ENCODE measurements at regions not wholly inside any gene's neighbourhood (a gene's known extent, or its start where the extent isn't known, plus 50 kb on each side); places are given as distances from the start of the nearest gene placed in this dataset.
"Not testable (repeated sequence)": the region's sequence is repeated elsewhere in the genome, so short reads cannot be mapped to it uniquely, and the experiment has no call there.

DNA sequence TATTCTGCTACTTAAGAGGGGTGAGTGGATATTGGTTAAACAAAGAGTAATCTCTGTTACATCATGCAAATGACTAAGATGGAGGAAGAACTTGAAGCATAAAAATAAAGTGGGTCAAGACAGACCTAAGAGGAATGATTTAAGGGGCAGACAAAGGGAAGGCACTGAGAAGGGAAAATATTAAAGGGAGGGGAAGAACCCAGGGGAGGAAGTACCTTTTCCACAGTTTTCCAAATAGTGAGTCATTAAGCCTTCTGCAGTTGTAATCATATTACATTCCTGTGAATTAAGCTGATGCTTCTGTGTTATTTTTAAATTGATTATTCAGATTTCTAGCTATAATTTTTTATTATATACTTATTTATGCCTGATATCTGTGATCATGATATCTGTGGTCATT, 253.3 kb downstream of the CENPC start:
- no peak overlapping the region for H3K4me3 Mint-ChIP-seq
- H3K27me3 Mint-ChIP-seq (ENCODE audit: low read depth): no peaks in the 10 kb centered on the region
- H3K4me1 Mint-ChIP-seq: no peaks in the 10 kb centered on the region
- no peak overlapping the region for H3K27ac Mint-ChIP-seq
- peaks cover 11% of the 10 kb centered on the region for H3K9me3 Mint-ChIP-seq
- TF ChIP-seq CTCF (IDR thresholded peaks at IDR 0.05; ENCODE audit: unreplicated experiment in 3 of 3): no peak
- no peaks in the 10 kb centered on the region for H3K36me3 Mint-ChIP-seq (ENCODE audit: low read depth)

DNA sequence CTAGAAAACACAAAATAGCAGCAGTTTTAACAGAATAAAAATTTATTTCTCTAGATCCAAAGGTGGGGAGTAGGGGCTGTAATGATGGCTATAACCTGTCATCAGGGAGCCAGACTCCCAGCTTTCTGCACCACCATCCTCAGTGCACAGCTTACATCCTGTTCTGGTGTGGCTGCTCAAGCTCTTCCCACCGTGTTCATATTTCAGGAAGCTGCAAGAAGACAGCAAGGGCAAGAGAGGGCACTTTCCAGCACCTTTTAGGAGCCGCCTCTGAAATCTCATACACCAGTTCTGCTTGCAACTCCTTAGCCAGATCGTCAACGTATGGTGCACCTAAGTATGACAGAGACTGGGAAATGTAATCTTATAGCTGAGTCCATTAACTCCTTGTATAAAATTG, 253.7 kb downstream of the CENPC start:
- Mint-ChIP-seq H3K27me3 (ENCODE audit: low read depth) (no peaks in the 10 kb centered on the region), H3K4me1 (no peaks in the 10 kb centered on the region), H3K9me3 (peaks cover 11% of the 10 kb centered on the region), H3K4me3 (no peak overlapping the region), H3K27ac (no peak overlapping the region), H3K36me3 (ENCODE audit: low read depth) (no peaks in the 10 kb centered on the region)
- TF ChIP-seq CTCF (IDR thresholded peaks at IDR 0.05; ENCODE audit: unreplicated experiment in 3 of 3): no peak

DNA sequence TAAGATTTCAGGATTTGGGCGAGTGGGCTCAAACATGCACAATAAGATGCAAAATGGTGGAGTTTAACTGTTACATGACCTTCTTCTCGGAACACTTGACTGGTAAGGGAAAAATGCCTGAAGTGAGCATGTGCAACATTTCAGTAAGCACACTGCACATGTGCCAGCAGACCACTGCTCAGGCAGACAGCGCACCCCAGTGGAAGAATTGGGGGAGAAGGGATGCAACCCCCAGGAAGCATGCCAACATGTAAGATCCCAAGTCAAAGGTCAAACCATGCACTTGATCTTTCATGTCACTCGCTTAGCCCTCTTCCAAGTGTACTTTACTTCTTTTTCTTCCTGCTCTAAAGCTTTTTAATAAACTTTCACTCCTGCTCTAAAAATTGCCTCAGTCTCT, 256.3 kb downstream of the CENPC start:
- no peaks in the 10 kb centered on the region for H3K4me1 Mint-ChIP-seq
- H3K27ac Mint-ChIP-seq: no peak overlapping the region
- peak in 1 of 3 experiments; percentile 9 for TF ChIP-seq CTCF (IDR thresholded peaks at IDR 0.05; ENCODE audit: unreplicated experiment in 3 of 3)
- no peak overlapping the region for H3K4me3 Mint-ChIP-seq
- H3K27me3 Mint-ChIP-seq (ENCODE audit: low read depth): no peaks in the 10 kb centered on the region
- H3K9me3 Mint-ChIP-seq: peaks cover 11% of the 10 kb centered on the region
- H3K36me3 Mint-ChIP-seq (ENCODE audit: low read depth): no peaks in the 10 kb centered on the region

GRCh38 chr4:67286724-67287123, 258.6 kb downstream of the CENPC start:
- Mint-ChIP-seq H3K27me3 (ENCODE audit: low read depth) (no peaks in the 10 kb centered on the region), H3K27ac (no peak overlapping the region), H3K36me3 (ENCODE audit: low read depth) (no peaks in the 10 kb centered on the region), H3K4me1 (no peaks in the 10 kb centered on the region), H3K9me3 (peaks cover 11% of the 10 kb centered on the region), H3K4me3 (no peak overlapping the region)
- no peak for TF ChIP-seq CTCF (IDR thresholded peaks at IDR 0.05; ENCODE audit: unreplicated experiment in 3 of 3)

- Mint-ChIP-seq H3K27ac (no peak overlapping the region), H3K4me3 (no peak overlapping the region), H3K9me3 (peaks cover 6% of the 10 kb centered on the region), H3K27me3 (ENCODE audit: low read depth) (no peaks in the 10 kb centered on the region), H3K36me3 (ENCODE audit: low read depth) (no peaks in the 10 kb centered on the region), H3K4me1 (no peaks in the 10 kb centered on the region)
- TF ChIP-seq CTCF (IDR thresholded peaks at IDR 0.05; ENCODE audit: unreplicated experiment in 3 of 3): no peak
These were observed 262.6 kb downstream of the CENPC start for GRCh38 chr4:67282749-67283148.

DNA sequence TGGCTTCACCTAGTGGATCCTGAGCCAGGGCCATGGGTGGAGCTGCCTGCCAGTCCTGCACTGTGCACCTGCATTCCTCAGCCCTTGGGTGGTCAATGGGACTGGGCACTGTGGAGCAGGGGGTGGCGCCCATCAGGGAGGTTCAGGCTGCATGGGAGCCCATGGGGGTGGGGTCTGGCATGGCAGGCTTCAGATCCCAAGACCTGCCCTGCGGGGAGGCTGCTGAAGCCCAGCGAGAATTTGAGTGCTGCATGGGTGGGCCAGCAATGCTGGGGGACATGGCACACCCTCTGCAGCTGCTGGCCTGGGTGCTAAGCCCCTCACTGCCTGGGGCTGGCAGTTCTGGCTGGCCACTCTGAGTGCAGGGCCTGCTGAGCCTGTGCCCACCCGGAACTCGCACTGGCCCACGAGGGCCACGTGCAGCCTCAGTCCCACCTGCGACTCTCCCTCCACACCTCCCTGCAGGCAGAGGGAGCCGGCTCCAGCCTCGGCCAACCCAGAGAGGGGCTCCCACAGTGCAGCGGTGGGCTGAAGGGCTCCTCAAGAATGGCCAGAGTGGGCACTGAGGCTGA, 270.0 kb downstream of the CENPC start:
- no peak overlapping the region for H3K27ac Mint-ChIP-seq
- H3K9me3 Mint-ChIP-seq: peaks cover 34% of the 10 kb centered on the region
- no peaks in the 10 kb centered on the region for H3K27me3 Mint-ChIP-seq (ENCODE audit: low read depth)
- no peak for TF ChIP-seq CTCF (IDR thresholded peaks at IDR 0.05; ENCODE audit: unreplicated experiment in 3 of 3)
- no peaks in the 10 kb centered on the region for H3K4me1 Mint-ChIP-seq
- H3K36me3 Mint-ChIP-seq (ENCODE audit: low read depth): no peaks in the 10 kb centered on the region
- H3K4me3 Mint-ChIP-seq: no peak overlapping the region

- H3K9me3 Mint-ChIP-seq: peaks cover 40% of the 10 kb centered on the region
- H3K36me3 Mint-ChIP-seq (ENCODE audit: low read depth); H3K27me3 Mint-ChIP-seq (ENCODE audit: low read depth); H3K4me1 Mint-ChIP-seq; H3K4me3 Mint-ChIP-seq; H3K27ac Mint-ChIP-seq: not testable (repeated sequence)
These were observed 270.6 kb downstream of the CENPC start for GRCh38 chr4:67274671-67275070.
